Spinal cord (tissue), 9 donors: ENCODE measurements at regions not wholly inside any gene's neighbourhood (a gene's known extent, or its start where the extent isn't known, plus 50 kb on each side); places are given as distances from the start of the nearest gene placed in this dataset.
"Not testable (repeated sequence)": the region's sequence is repeated elsewhere in the genome, so short reads cannot be mapped to it uniquely, and the experiment has no call there.

ENCODE experiments used
- DNase-seq, 6 donors: peaks; one replicate each; pipeline versions ENCODE4 v3.0.0 to v3.0.0-alpha.2; 2013 to 2015; ENCODE audit warnings: low spot score in 6 of 6, low read depth in 4 of 6
- H3K27ac ChIP-seq: one replicate; pipeline ENCODE4 v1.5.1; 2013; ENCODE audit warnings: low read depth, low read length, control low read depth
- H3K27me3 ChIP-seq: one replicate; pipeline ENCODE4 v1.6.1; 2013; ENCODE audit warnings: low read length; ENCODE audit not compliant: control insufficient read depth, insufficient read depth
- H3K36me3 ChIP-seq: one replicate; pipeline ENCODE4 v1.6.1; 2013; ENCODE audit warnings: low read length; ENCODE audit not compliant: control insufficient read depth, insufficient read depth
- H3K4me1 ChIP-seq: one replicate; pipeline ENCODE4 v1.6.1; 2013; ENCODE audit warnings: low read length; ENCODE audit not compliant: control insufficient read depth, insufficient read depth
- H3K4me3 ChIP-seq: one replicate; pipeline ENCODE4 v1.5.1; 2013; ENCODE audit warnings: low read depth, low read length, control low read depth
- H3K9me3 ChIP-seq: one replicate; pipeline ENCODE4 v1.6.1; 2013; ENCODE audit warnings: low read length; ENCODE audit not compliant: control insufficient read depth, insufficient read depth
- WGBS: methylation state at CpG from one replicate; pipeline ENCODE4 v1.1.5; 2013; ENCODE audit warnings: missing lambda C conversion rate; ENCODE audit not compliant: insufficient coverage; 5-methylcytosine and 5-hydroxymethylcytosine counted together
- donor health status: healthy.

DNA sequence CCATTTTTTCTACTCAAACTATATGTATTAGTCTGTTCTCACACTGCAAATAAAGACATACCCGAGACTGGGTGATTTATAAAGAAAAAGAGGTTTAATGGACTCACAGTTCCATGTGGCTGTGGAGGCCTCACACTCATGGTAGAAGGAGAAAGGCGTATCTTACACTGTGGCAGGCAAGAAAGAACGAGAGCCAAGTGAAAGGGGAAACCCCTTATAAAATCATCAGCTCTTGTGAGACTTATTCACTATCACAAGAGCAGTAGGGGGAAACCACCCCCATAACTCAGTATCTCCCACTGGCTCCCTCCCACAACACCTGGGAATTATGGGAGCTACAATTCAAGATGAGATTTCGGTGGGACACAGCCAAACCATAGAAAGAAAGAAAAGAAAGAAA, 266.3 kb upstream of the TLE3 start:
- not testable (repeated sequence) for H3K27ac ChIP-seq, H3K36me3 ChIP-seq, DNase-seq, H3K27me3 ChIP-seq, H3K9me3 ChIP-seq, H3K4me3 ChIP-seq, H3K4me1 ChIP-seq
- no CpG with 5 or more reads among the region's 4 CpGs for WGBS

DNA sequence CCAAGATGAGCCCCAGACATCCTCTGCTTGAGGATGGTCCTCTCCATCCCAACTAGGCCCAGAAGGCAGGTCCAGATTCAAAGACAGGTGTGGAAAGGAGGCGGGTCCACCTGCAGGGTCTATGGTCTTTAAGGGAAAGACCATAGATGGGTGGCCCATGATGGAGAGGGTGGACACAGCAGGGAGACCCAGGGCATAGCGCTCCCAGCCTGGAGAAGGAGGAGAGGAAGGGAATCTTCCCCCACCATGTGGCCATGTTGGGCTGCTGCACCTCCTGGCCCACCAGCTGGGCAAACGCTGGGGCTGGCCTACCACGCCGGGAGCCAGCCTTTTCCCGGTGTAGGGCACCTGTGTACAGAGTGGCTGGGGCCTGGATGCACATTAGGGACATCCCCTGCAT, 265.2 kb upstream of the TLE3 start:
- 24% methylated on average over 6 of the region's 6 CpGs for WGBS
- Histone ChIP-seq H3K36me3 (no peaks in the 10 kb centered on the region), H3K4me1 (peaks cover 10% of the 10 kb centered on the region), H3K9me3 (peaks cover 1% of the 10 kb centered on the region), H3K27me3 (peaks cover 2% of the 10 kb centered on the region), H3K27ac (no peak overlapping the region), H3K4me3 (no peak overlapping the region)
- DNase-seq, result peak in 2 of 6 donors; percentile 47 to 61

DNA sequence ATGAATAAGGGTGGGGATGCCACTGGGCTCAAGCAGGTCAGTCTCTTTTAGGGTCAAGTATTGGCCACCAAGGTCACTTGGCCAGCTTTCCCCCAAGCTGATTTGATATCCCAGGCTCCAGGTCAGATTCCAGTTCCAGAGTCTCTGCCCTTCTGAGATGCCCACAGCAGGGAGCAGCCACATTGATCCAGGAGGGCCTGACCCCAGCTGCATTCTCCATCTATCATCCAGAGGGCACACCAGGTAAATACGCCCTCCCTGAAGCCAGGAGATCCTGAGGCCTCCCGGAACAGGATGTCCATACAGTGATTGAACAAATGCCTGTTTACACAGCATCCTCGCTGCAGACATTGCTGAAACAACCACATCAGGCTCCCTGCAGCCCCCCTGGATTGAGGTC, 264.6 kb upstream of the TLE3 start:
- 52% methylated on average over 3 of the region's 3 CpGs for WGBS
- H3K27me3 ChIP-seq, result no peaks in the 10 kb centered on the region
- H3K4me1 ChIP-seq, result peaks cover 15% of the 10 kb centered on the region
- H3K36me3 ChIP-seq, result no peaks in the 10 kb centered on the region
- no peak for DNase-seq
- H3K27ac ChIP-seq, result no peak overlapping the region
- H3K4me3 ChIP-seq, result no peak overlapping the region
- H3K9me3 ChIP-seq, result peaks cover 1% of the 10 kb centered on the region

DNA sequence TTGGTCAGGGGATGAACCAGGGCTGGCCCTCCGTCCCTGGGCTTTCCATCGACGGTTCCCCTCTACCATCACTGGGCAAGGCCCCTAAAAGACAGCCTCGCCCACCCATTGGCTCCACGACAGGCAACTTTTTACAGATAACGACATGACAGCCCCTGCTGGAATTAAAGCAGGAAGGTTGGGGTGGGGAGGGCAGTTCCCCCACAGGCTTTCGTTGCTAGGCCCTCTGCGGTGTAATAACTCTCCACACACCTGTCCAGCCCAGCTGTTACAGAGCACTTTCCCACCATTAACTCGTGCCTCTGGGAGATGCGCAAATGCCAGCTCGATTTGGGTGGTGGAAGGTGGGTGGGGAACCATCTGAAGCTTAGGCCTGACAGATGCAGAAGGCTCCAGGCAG, 264.2 kb upstream of the TLE3 start:
- no peak for DNase-seq
- H3K27me3 ChIP-seq, result no peaks in the 10 kb centered on the region
- no peak overlapping the region for H3K27ac ChIP-seq
- H3K4me1 ChIP-seq, result peaks cover 19% of the 10 kb centered on the region
- H3K4me3 ChIP-seq, result no peak overlapping the region
- peaks cover 1% of the 10 kb centered on the region for H3K9me3 ChIP-seq
- 95% methylated on average over 7 of the region's 11 CpGs for WGBS
- H3K36me3 ChIP-seq, result no peaks in the 10 kb centered on the region

DNA sequence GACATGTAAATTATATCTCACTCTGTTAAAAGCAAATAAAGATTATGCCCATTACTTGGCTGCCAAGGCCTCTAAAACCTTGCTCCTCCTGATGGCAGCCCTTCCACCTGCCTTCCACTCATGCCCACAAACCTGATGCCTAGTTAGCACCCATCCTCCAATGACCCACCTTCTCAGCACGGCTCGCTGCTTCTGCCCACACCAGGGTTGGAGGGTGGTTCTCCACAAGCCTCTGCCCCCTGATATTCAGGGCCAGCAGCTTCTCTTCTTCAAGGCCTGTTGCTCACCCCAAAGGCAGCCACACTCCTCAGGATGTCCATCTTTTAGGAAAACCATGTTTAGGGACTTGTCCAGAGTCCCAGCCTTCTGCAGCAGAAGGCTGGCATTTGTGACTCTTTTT, 263.4 kb upstream of the TLE3 start:
- Histone ChIP-seq H3K27me3 (peaks cover 1% of the 10 kb centered on the region), H3K36me3 (no peaks in the 10 kb centered on the region), H3K9me3 (no peaks in the 10 kb centered on the region), H3K4me3 (no peak overlapping the region), H3K27ac (no peak overlapping the region), H3K4me1 (peaks cover 27% of the 10 kb centered on the region)
- no peak for DNase-seq
- 100% methylated on average over 2 of the region's 2 CpGs for WGBS

DNA sequence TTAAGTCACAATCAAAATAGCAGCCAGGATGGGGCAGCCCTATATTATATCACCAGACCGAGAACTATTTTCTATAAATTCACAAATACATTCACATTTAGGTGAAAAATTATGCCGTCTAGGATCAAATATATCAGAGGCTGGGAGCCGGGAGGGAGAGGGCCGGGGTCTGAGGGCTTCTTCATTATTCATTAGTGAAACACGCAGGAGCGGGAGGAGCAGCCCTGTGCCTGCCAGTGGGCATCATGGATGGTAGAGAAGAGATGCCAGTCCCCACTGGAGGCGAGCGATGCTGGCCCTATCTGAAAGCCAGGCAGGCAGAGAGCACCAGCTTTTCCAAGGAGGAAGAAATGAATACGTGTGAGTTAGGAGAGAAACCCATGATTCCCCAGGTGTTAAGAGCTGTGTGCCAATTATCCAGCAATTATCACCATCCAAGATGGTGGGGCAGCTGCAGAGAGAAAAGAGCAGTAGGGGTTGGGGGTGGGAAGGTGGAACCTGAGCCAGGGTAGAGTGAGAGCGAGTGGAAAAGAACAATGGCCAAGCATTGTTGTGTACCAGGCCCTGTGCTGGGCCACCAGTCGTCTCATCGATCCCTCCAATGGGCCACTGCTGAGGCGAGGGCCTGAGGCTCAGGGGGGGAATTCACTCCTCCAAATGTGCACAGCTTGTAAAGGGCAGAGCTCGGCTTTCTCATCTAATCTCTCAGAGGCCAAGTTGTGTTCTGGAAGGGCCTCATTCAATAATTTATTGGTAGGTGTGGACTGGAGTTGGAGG, 261.3 kb upstream of the TLE3 start:
- no peaks in the 10 kb centered on the region for H3K9me3 ChIP-seq
- no peak overlapping the region for H3K4me3 ChIP-seq
- no peaks in the 10 kb centered on the region for H3K36me3 ChIP-seq
- no peak for DNase-seq
- H3K4me1 ChIP-seq, result peaks cover 36% of the 10 kb centered on the region
- WGBS, result 70% methylated on average over 8 of the region's 14 CpGs
- peaks cover 14% of the 10 kb centered on the region for H3K27me3 ChIP-seq
- no peak overlapping the region for H3K27ac ChIP-seq

DNA sequence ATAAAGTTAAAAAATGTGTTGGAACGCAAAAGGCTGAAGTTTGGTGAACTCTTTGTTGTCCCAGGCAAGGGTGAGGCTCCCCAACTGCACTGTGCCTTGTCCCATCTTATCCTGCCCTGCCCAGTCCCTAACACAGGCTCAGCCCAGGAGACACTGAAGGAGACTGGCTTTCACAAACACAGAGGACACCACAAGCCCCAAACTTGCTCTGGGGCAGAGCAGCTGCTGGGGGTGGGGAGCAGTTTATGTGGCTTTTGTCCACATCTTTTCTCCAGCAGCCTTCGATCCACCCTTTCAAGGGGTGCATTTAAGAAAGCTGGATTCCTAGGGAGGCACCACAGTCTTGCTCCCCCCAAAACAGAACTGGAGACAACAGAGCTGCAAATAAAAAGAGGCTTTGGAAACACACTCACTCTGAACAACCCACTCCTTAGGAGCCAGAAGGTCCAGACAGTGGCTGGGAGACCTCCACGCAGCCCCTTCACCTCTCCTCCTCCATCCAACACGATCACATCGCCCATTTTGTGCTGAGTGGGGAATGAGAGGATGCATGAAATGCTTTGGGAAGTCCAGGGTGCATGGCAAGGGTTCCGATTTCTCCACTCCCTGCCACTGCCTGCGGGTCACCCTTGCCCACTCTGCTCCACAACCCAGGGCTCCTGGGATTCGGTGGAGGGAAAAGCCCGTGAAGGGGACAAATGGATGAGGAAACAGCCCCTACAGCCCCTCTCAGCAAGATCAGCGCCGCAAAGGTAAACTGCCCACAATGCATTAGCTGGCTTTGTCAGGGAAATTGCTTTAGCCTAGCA, 260.5 kb upstream of the TLE3 start:
- Histone ChIP-seq H3K4me3 (no peak overlapping the region), H3K9me3 (no peaks in the 10 kb centered on the region), H3K4me1 (peaks cover 42% of the 10 kb centered on the region), H3K27ac (no peak overlapping the region), H3K27me3 (peaks cover 14% of the 10 kb centered on the region), H3K36me3 (no peaks in the 10 kb centered on the region)
- WGBS, result 94% methylated on average over 2 of the region's 11 CpGs
- DNase-seq, result peak in 1 of 6 donors; percentile 28

DNA sequence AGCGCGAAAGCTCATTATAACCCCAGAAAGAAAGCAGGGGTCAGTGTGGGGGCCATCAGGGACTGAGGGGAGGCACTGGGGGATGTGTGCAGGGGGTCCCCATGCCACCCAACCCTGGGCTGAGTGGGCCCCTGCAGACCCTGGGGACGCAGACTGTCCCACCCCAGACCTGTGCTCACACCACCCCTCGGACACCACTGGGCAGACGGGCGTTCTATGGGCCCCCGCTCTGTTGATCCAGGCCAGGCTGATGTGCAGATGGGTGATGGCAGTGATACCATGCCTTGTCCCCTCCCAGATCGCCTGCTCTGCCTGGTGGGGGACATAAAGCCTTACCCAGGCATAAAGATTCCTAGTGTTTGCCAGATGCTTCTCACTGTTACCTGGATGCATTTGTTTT, 259.7 kb upstream of the TLE3 start:
- no peaks in the 10 kb centered on the region for H3K36me3 ChIP-seq
- no peak for DNase-seq
- no peak overlapping the region for H3K4me3 ChIP-seq
- no peak overlapping the region for H3K27ac ChIP-seq
- H3K4me1 ChIP-seq, result peaks cover 42% of the 10 kb centered on the region
- H3K9me3 ChIP-seq, result no peaks in the 10 kb centered on the region
- peaks cover 14% of the 10 kb centered on the region for H3K27me3 ChIP-seq
- WGBS, result 65% methylated on average over 7 of the region's 8 CpGs

DNA sequence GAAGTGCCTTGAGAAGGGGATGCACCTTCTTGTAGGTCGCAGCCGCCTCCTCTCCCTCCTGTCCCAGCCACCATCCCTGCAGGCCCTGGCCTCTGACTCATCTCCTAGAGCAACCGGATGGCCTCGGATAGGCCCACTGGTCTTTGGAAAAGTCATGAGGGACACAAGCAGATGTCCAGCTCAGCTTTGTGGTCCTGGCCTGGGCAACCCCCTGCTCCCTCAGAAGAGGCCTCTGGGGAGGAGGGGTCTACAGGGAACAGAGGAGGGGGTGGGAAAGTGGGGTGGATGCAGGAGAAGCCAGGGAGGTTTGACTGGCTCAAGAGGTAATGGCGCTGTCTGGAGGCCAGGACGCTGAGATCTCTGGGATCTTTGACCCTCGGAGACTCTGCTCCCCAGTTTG, 259.2 kb upstream of the TLE3 start:
- WGBS, result 85% methylated on average over 7 of the region's 7 CpGs
- H3K4me3 ChIP-seq, result no peak overlapping the region
- no peaks in the 10 kb centered on the region for H3K9me3 ChIP-seq
- no peak overlapping the region for H3K27ac ChIP-seq
- H3K27me3 ChIP-seq, result peaks cover 14% of the 10 kb centered on the region
- no peaks in the 10 kb centered on the region for H3K36me3 ChIP-seq
- no peak for DNase-seq
- peaks cover 42% of the 10 kb centered on the region for H3K4me1 ChIP-seq
